ENCODE measurements at regions not wholly inside any gene's neighbourhood (a gene's known extent, or its start where the extent isn't known, plus 50 kb on each side); places are given as distances from the start of the nearest gene placed in this dataset.

GRCh38 chr3:24890012-24890411 lies 395.4 kb upstream of the THRB start:
- Histone ChIP-seq H3K27me3 (ENCODE audit: control insufficient read depth, insufficient read depth, low read length, poor library complexity, severe bottlenecking) (no peaks in the 10 kb centered on the region), H3K4me1 (ENCODE audit: control insufficient read depth, insufficient read depth, low read length) (no peaks in the 10 kb centered on the region), H3K9ac (ENCODE audit: extremely low read depth, low read length, poor library complexity, severe bottlenecking) (no peak overlapping the region), H3K4me3 (ENCODE audit: low read length) (no peak overlapping the region), H3K27ac (ENCODE audit: low read depth, low read length) (no peak overlapping the region), H3K9me3 (ENCODE audit: control insufficient read depth, low read length) (no peaks in the 10 kb centered on the region), H3K36me3 (ENCODE audit: control insufficient read depth, insufficient read depth, low read length) (no peaks in the 10 kb centered on the region)
- Mint-ChIP-seq H3K27ac (no peak overlapping the region), H3K9me3 (no peaks in the 10 kb centered on the region), H3K27me3 (ENCODE audit: insufficient read depth) (no peaks in the 10 kb centered on the region), H3K4me1 (no peaks in the 10 kb centered on the region), H3K4me3 (no peak overlapping the region), H3K36me3 (ENCODE audit: low read depth) (no peaks in the 10 kb centered on the region)
- WGBS, 2 experiments (ENCODE audit: insufficient coverage in 1 of 2, insufficient read length in 1 of 2) = 89% methylated on average over 1 of the region's 1 CpG; no CpG with 5 or more reads in 1 of the 2 experiments
- TF ChIP-seq CTCF (conservative IDR thresholded peaks at IDR 0.05) = no peak
- no peak for DNase-seq

DNA sequence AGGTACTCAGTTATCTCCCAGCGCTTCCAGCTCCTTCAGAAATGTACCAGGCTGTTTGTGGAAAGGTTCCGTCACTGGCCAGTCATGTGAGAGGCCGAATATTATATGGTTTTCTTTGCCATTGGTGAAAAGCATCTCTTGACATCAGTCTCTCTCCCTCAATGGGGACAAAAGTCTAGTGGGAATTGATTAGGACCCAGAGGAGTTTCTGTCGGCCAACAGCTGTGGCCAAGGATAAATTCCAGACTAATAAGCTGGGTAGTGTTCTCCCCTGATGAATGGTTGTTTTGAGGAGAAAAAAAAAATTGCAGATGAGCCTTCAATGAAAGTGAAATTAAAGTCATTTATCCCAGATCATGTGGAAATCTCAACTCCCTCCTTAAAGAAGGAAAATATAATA lies 404.7 kb upstream of the THRB start:
- DNase-seq = no peak
- no peak overlapping the region for H3K9ac ChIP-seq (ENCODE audit: extremely low read depth, low read length, poor library complexity, severe bottlenecking)
- Mint-ChIP-seq H3K36me3 (ENCODE audit: low read depth) (no peaks in the 10 kb centered on the region), H3K27ac (no peak overlapping the region), H3K9me3 (no peaks in the 10 kb centered on the region), H3K4me1 (no peaks in the 10 kb centered on the region), H3K27me3 (ENCODE audit: insufficient read depth) (peaks cover 2% of the 10 kb centered on the region), H3K4me3 (no peak overlapping the region)
- H3K36me3 ChIP-seq (ENCODE audit: control insufficient read depth, insufficient read depth, low read length) = no peaks in the 10 kb centered on the region
- no peak overlapping the region for H3K27ac ChIP-seq (ENCODE audit: low read depth, low read length)
- TF ChIP-seq CTCF (conservative IDR thresholded peaks at IDR 0.05) = no peak
- no peaks in the 10 kb centered on the region for H3K9me3 ChIP-seq (ENCODE audit: control insufficient read depth, low read length)
- no peaks in the 10 kb centered on the region for H3K4me1 ChIP-seq (ENCODE audit: control insufficient read depth, insufficient read depth, low read length)
- H3K27me3 ChIP-seq (ENCODE audit: control insufficient read depth, insufficient read depth, low read length, poor library complexity, severe bottlenecking) = no peaks in the 10 kb centered on the region
- no peak overlapping the region for H3K4me3 ChIP-seq (ENCODE audit: low read length)
- 80 to 89% methylated on average over 1 to 4 of the region's 4 CpGs for WGBS, 2 experiments (ENCODE audit: insufficient coverage in 1 of 2, insufficient read length in 1 of 2)

- Histone ChIP-seq H3K9me3 (ENCODE audit: control insufficient read depth, low read length) (no peaks in the 10 kb centered on the region), H3K4me1 (ENCODE audit: control insufficient read depth, insufficient read depth, low read length) (no peaks in the 10 kb centered on the region), H3K4me3 (ENCODE audit: low read length) (no peak overlapping the region), H3K27ac (ENCODE audit: low read depth, low read length) (no peak overlapping the region), H3K36me3 (ENCODE audit: control insufficient read depth, insufficient read depth, low read length) (no peaks in the 10 kb centered on the region), H3K27me3 (ENCODE audit: control insufficient read depth, insufficient read depth, low read length, poor library complexity, severe bottlenecking) (no peaks in the 10 kb centered on the region), H3K9ac (ENCODE audit: extremely low read depth, low read length, poor library complexity, severe bottlenecking) (no peak overlapping the region)
- DNase-seq = no peak
- TF ChIP-seq CTCF (conservative IDR thresholded peaks at IDR 0.05) = no peak
- Mint-ChIP-seq H3K36me3 (ENCODE audit: low read depth) (no peaks in the 10 kb centered on the region), H3K27me3 (ENCODE audit: insufficient read depth) (peaks cover 2% of the 10 kb centered on the region), H3K9me3 (no peaks in the 10 kb centered on the region), H3K4me3 (no peak overlapping the region), H3K4me1 (no peaks in the 10 kb centered on the region), H3K27ac (no peak overlapping the region)
- WGBS, 2 experiments (ENCODE audit: insufficient coverage in 1 of 2, insufficient read length in 1 of 2) = 89 to 94% methylated on average over 2 to 3 of the region's 4 CpGs
Observed at GRCh38 chr3:24899901-24900603, 405.4 kb upstream of the THRB start.

Data from endodermal cell (in vitro differentiated cells).